Endothelial cell of hepatic sinusoid (primary cell): ENCODE measurements at regions not wholly inside any gene's neighbourhood (a gene's known extent, or its start where the extent isn't known, plus 50 kb on each side); places are given as distances from the start of the nearest gene placed in this dataset.

Experiments used
- in situ Hi-C: cut with HindIII; loops from 2 replicates; pipeline ENCODE4 v1.10.0; 2017; ENCODE audit warnings: low sequenced_read_pairs

- in situ Hi-C loops: no loop called here
Observed at GRCh38 chr20:11192106-11192505, 518.3 kb upstream of the JAG1 start.

GRCh38 chr20:11193241-11193640 lies 519.4 kb upstream of the JAG1 start:
- in situ Hi-C loops: no loop called here

- in situ Hi-C loops: no loop called here
Observed at GRCh38 chr20:11195169-11195568, 521.4 kb upstream of the JAG1 start.

- in situ Hi-C loops: no loop called here
Observed at GRCh38 chr20:11195899-11196558, 522.2 kb upstream of the JAG1 start.

- in situ Hi-C loops: no loop called here
Observed at GRCh38 chr20:11197851-11198250, 524.1 kb upstream of the JAG1 start.

GRCh38 chr20:11200423-11200822 lies 526.6 kb upstream of the JAG1 start:
- in situ Hi-C loops: no loop called here

GRCh38 chr20:11204926-11205768 lies 531.3 kb upstream of the JAG1 start:
- in situ Hi-C loops: loop anchor here (5.0 kb wide), 1 partner anchor 67 kb away; no protein-coding TSS in a partner anchor

GRCh38 chr20:11205769-11206362 lies 532.1 kb upstream of the JAG1 start:
- in situ Hi-C loops: loop anchor here (5.0 kb wide), 1 partner anchor 66 kb away; no protein-coding TSS in a partner anchor

- in situ Hi-C loops: loop anchor here (5.0 kb wide), 1 partner anchor 64 kb away; no protein-coding TSS in a partner anchor
Observed at GRCh38 chr20:11207749-11208502, 534.1 kb upstream of the JAG1 start.

- in situ Hi-C loops: no loop called here
Observed at GRCh38 chr20:11210611-11211010, 536.8 kb upstream of the JAG1 start.

- in situ Hi-C loops: no loop called here
Observed at GRCh38 chr20:11212272-11212671, 538.5 kb upstream of the JAG1 start.

- in situ Hi-C loops: no loop called here
Observed at GRCh38 chr20:11212902-11213301, 539.1 kb upstream of the JAG1 start.

- in situ Hi-C loops: no loop called here
Observed at GRCh38 chr20:11214256-11214840, 540.5 kb upstream of the JAG1 start.

GRCh38 chr20:11216451-11217314 lies 542.9 kb upstream of the JAG1 start:
- in situ Hi-C loops: no loop called here

- in situ Hi-C loops: no loop called here
Observed at GRCh38 chr20:11217326-11218172, 543.8 kb upstream of the JAG1 start.

GRCh38 chr20:11218173-11218680 lies 544.4 kb upstream of the JAG1 start:
- in situ Hi-C loops: no loop called here

- in situ Hi-C loops: no loop called here
Observed at GRCh38 chr20:11219192-11219591, 545.4 kb upstream of the JAG1 start.

- in situ Hi-C loops: no loop called here
Observed at GRCh38 chr20:11221046-11221445, 547.2 kb upstream of the JAG1 start.

GRCh38 chr20:11222243-11222642 lies 548.4 kb upstream of the JAG1 start:
- in situ Hi-C loops: no loop called here
